ENCODE measurements at regions not wholly inside any gene's neighbourhood (a gene's known extent, or its start where the extent isn't known, plus 50 kb on each side); places are given as distances from the start of the nearest gene placed in this dataset.

DNA sequence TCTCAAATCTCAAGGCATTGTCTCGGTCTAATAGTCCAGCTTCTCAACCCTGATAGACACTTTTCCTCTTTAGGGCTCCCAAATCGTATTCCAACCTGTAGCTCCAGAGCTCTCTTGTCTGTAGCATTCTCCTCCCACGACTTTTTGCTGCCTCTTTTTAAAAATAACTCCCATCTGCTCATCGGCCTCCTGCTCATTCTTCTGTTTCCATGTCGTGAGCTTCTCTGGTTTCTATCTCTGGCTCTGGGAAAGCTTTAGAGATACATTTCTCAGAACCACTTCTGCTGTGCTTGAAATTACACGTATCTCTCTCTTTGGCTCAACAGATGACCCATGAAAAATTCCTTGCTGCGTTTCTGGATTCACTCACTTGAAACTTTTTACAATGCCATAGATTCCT lies 609.6 kb upstream of the C16orf82 start:
- TF ChIP-seq, protein P1, sequence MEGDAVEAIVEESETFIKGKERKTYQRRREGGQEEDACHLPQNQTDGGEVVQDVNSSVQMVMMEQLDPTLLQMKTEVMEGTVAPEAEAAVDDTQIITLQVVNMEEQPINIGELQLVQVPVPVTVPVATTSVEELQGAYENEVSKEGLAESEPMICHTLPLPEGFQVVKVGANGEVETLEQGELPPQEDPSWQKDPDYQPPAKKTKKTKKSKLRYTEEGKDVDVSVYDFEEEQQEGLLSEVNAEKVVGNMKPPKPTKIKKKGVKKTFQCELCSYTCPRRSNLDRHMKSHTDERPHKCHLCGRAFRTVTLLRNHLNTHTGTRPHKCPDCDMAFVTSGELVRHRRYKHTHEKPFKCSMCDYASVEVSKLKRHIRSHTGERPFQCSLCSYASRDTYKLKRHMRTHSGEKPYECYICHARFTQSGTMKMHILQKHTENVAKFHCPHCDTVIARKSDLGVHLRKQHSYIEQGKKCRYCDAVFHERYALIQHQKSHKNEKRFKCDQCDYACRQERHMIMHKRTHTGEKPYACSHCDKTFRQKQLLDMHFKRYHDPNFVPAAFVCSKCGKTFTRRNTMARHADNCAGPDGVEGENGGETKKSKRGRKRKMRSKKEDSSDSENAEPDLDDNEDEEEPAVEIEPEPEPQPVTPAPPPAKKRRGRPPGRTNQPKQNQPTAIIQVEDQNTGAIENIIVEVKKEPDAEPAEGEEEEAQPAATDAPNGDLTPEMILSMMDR (IDR thresholded peaks at IDR 0.05) = no peak
- TF ChIP-seq POLR2A (IDR thresholded peaks at IDR 0.05) = no peak
